ENCODE measurements at regions not wholly inside any gene's neighbourhood (a gene's known extent, or its start where the extent isn't known, plus 50 kb on each side); places are given as distances from the start of the nearest gene placed in this dataset.
A peak's percentile ranks its signal among the peaks of the same experiment; 100 is the strongest.

DNA sequence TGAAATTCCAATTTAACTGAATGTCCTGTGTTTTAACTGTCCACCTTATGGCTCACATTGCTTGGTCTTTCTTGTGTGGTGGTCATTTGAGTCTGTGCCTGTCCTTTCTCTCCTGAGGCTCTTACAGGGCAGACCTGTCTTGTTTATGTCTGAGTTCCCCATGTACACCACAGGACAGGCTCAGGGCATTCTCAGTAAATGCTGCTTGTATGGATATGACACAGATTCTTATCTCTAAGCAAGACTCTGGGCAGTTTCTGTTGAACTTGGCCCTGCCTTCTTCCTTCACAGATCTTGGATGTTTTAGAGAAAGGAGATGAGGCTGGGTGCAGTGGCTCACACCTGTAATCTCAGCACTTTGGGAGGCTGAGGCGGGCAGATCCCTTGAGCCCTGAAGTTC lies 159.1 kb upstream of the CSF3R start:
- DNase-seq: no peak

DNA sequence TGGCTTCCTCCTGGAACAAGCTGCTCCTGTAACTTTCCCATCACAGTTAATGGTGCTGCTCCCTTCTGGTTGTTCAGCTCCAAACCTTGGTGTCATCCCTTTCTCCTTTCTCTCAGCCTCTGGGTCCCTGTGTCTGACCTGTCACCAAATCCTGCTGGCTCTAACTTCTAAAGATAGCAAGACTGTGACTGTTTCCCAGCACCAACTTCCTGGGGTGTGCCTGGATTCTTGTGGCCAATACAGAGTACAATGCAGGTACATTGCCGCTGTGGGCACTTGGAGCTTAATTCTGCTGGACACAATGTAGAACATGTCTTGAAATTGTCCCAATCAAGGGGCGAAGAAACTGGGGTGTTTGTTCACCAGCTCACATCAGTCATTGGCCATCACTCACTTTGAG lies 156.7 kb upstream of the CSF3R start:
- DNase-seq: no peak

- no peak for DNase-seq
Observed at GRCh38 chr1:36638268-36638667, 155.6 kb upstream of the CSF3R start.

DNA sequence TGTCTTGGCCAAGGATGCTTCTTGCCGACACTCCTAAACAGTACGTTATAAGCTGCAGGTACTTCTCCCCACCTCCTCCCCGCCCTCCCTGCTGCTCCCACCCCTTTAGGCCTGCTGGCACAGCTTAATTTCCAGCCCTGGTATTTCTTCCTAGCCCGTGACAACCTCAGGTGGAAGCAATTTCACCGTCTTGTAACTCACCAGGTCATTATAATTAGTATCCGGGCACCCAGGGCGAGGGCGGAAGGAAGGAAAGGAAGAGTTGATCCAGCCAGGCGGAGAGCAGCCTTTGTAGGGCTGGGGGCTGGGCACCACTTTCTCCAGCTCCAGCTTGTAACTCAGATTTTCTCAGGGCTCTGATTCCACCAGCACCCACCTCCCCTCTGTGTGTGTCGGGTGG lies 153.5 kb upstream of the CSF3R start:
- DNase-seq: no peak

DNA sequence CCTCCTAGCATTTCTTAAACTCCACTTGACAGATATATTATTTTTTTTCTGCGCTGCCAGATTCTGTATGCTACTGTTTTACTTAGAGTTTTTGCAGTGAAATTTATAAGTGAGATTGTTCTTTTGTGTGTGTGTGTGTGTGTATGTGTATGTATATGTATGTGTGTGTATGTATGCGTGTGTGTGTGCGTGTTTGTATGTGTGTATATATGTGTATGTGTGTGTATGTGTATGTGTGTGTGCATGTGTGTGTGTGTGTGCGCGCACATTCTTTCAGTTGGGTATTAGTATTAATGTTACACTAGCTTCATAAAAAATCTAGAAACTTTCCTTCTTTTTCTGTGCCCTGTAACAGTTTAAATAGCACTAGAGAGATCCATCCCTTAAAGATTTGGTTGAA lies 152.6 kb upstream of the CSF3R start:
- DNase-seq: no peak

DNA sequence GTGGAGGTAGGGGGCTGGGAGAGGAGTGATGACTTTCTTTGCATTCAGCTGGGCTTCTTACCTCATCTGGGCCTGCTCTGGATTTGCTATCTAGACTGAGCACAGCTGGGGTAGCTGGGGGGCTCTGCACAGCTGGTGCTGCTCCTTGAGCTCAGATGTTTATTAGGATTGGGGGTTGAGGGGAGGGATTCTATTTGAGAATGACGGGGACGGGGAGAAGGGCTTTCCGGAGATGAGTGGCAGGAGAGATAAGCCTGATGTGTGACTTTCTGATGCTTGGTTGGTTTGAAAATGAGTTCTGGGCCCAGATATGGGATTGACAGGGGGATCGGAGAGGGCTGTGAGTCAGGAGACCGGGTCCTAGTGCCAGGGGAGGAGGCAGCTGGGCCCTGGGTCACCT lies 146.1 kb upstream of the CSF3R start:
- DNase-seq: no peak

- DNase-seq: no peak
Observed at GRCh38 chr1:36626435-36626834, 143.7 kb upstream of the CSF3R start.

- no peak for DNase-seq
Observed at GRCh38 chr1:36625935-36626310, 143.2 kb upstream of the CSF3R start.

DNA sequence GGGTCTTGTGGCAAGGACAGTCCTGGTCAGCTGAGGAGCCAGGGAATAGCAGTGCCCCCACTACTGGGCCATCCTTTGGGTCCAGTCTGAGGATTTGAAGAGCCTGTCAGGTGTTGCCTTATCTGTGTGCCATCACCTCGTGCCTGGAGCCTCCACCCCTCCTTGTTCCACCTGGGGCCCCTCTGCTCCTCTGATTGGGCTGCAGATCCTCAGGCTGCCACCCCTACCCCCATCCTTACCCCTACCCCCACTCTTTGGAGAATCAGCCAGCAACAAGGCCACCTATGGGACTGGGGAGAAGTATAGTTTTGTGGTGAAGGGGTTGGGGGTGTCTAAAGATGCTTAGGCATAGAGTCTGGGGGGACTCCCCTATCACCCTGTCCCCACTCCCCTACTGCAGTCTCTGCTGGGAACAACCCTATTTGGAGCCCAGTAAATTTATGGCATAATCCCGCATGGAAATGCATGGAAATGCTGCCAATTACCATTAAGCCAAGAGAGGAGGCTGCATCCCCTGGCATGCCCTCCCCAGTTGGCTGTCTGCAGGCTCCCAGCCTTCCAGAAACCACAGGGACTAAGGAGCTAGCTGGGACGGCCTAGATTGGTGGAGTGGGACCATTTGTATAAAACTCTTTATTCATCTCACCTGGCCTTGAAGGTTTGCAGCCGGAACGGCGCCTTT lies 142.7 kb upstream of the CSF3R start:
- no peak for DNase-seq

GRCh38 chr1:36624466-36624865 lies 141.8 kb upstream of the CSF3R start:
- DNase-seq: no peak

DNA sequence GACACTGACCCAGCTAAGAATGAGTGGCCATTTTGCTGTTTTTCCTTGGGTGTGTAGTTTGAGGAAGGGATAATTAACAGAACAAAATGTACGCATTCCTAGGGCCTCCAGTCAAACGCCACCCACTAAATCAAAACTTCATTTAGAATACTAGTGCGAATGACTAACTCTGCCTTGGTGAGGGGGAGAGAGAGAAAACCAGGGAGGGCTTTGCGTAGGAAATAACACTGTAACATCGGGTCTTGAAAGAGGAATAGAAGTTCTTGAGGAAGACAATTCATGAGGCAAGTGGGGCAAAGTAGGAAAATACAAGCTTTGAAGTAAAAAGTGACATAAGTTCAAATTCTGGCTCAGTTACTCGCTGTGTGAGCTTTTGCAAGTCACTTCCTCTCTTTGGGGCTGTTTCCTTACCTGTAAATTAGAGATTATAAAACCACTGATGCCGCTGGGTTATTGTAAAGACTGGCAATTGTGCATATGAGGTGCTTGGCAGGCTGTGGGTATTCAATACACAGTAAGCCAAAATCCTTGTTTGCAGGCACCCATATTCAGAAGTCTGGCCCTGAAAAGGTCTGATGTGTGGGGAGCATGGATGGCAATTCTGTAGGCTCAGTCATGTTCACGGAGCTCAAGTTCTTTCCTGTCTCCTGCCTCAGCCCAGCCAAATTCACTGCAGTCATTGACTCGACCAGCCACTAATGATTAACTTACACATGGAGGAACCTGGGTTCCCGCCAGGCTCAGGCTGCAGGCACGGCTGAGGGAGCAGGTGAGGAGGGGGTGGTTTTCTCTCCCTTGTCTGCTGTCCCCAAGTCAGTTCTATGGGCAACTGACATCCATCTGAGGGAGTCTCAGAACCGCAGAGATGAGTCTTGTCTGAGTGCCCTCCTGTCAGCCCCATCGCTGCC lies 140.3 kb upstream of the CSF3R start:
- no peak for DNase-seq

DNA sequence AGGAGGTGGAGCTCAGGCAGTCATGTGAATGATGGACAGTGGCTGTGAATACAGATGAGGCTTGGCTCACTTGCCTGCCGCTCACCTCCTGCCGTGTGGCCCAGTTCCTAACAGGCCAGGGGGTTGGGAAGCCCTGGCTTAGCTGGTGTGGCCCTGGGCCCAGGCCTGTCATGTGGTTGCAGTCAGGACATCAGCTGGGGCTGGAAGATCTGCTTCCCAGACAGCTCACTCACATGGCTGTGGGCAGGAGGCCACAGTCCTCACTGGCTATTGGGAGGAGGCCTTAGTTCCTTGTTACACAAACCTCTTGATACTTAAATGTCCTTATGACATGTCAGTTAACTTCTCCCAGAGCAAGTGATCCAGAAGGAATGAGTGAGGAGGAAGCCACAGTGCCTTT lies 138.8 kb upstream of the CSF3R start:
- DNase-seq: no peak

DNA sequence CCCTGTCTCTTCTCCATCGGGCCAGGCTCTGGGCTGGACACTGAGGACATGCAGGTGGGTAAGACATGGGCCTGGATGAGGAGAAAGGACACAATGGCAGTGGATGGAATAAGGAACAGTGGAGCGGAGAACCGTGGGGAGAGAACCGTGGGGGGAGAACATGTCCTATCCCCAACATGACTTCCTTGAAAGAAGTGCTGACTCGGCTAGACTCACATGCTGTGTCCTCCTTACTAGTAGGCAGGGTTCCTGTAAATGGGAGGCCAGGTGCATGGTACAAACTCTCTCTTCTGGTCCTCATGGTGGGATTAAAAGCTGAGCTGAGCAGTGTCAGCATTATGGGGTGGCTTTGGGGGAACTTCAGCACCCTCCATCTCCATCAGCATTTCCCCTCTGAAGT lies 137.4 kb upstream of the CSF3R start:
- no peak for DNase-seq

- DNase-seq: no peak
Observed at GRCh38 chr1:36614991-36615390, 132.3 kb upstream of the CSF3R start.

DNA sequence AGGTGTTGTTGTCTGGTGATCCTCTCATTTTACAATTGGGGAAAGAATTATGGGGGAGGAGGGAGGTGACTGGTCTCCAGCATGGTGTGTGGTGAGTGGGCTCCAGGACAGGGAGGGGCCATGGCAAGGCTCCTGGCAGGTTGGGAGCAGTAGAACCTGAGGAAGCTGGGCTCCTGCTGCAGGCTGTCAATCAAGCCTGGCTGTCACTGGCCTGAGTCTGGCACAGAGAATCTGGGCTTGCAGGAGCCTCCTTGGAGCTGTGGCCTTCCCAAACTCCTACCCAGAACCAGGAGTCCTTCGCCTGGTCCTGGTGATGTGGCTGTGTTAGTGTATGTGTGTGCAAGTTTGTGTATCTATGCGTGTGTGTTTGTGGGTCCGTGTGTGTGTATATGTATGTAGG lies 131.9 kb upstream of the CSF3R start:
- DNase-seq: no peak

DNA sequence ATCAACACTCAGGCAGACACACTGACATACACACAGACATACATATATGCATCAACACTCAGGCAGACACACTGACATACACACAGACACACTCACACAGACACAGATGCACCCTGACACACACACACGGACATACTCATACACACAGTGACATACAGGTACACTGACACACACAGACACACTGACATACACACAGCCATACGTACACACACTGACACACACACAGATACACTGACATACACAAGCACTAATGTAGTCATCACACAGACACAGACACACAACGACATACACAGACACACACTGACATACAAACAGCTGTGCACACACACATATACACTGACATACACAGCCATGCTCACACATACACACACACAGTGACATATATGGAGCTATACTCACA lies 131.0 kb upstream of the CSF3R start:
- no peak for DNase-seq

DNA sequence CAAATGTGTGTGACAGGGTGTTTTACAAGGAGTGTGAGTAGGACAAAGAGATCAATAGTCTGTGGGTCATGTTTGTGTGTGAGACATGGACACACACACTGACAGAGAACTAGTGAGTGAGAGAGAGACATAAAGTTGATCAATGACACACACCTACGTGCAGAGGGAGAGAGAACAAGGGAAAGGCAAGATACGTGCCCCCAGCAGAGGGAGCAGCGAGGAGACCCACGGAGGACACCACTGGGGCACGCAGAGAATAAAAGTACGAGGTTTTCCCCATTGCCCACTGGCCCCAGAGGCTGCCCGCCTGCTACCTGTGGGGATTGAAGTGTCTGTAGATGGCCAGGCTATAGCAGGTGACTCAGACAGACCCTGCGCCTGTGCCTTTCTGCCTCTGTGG lies 130.2 kb upstream of the CSF3R start:
- no peak for DNase-seq

DNA sequence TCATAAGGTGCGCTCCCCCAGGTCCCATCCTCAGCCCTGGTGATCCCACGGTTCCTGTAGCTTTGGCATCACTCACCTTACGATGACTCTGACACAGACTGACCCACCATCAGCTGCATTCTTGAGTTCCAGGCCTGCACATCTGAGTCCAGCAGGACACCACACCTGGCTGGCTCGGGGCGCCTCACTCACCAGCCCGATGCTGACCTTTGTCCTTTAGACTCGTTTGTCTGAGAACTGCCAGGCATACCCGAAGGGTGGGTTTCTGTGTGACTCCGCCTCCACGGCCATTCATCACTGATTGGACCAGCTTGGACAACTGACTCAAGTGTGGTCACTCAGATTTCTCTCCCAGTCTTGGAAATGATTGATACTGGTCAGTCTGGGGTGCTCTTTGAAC lies 129.4 kb upstream of the CSF3R start:
- no peak for DNase-seq

GRCh38 chr1:36609241-36610027 lies 126.7 kb upstream of the CSF3R start:
- peak; percentile 41 to 62 for DNase-seq

DNA sequence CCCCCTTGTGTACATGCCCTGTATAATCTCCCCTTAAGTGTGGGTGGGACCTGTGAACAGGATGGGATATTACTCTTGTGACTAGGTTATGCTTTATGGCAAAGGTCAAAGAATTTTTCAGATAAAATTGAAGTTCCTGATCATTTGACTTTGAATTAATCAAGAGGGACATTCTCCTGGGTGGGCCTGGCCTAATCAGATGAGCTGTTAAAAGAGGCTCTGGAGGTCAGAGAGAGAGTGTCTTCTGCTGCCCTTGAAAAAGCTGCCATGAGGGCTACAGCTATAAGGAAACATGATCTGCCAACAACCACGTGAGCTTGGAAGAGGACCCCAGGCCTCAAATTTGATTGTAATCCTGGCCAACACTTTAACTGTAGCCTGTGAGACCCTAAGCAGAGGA lies 125.6 kb upstream of the CSF3R start:
- no peak for DNase-seq

GRCh38 chr1:36607263-36607651 lies 124.5 kb upstream of the CSF3R start:
- DNase-seq: no peak

DNA sequence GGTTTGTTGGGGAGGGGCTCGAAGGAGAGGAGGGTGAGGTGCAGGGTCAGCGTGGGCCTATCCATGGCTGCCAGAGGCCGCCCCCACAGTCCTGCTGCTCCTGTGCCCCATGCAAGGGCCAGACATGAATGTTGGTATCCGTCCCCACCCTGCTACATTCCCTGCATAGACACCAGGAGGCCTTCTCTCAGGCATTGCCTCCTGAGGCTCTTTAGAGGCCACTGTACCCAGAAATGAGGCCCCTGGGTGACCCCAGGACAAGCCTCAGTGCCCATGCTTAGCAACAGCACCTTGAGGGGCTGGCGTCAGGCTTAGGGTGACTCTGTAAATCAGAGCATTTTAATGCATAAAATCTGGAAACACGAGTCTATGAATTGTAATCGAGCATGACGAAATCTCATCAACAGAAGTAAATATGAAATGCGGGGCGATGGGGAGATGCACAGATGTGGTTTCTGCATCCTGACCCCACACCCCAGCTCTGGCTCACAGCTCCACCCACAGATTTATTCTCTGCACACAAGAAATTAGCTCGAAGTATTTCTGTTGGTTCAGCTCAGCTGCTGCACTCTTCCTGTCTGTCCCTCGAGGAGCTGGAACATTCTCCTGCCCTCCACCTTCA lies 124.0 kb upstream of the CSF3R start:
- no peak for DNase-seq

- DNase-seq: no peak
Observed at GRCh38 chr1:36605942-36606640, 123.4 kb upstream of the CSF3R start.

Measured in AML-193 (cell line).